ENCODE measurements at regions not wholly inside any gene's neighbourhood (a gene's known extent, or its start where the extent isn't known, plus 50 kb on each side); places are given as distances from the start of the nearest gene placed in this dataset.
"Not testable (repeated sequence)": the region's sequence is repeated elsewhere in the genome, so short reads cannot be mapped to it uniquely, and the experiment has no call there.

GRCh38 chr5:122656577-122656976 is 118.3 kb upstream of the SNX2 start:
- intact Hi-C loops (cut with DNase I) = no loop called here
- 92 to 100% methylated on average over 1 of the region's 1 CpG for WGBS, 2 donors
- Histone ChIP-seq H3K27me3 (no peaks in the 10 kb centered on the region), H3K4me3 (no peak overlapping the region), H3K9me3 (no peaks in the 10 kb centered on the region), H3K36me3 (no peaks in the 10 kb centered on the region), H3K27ac (no peak overlapping the region), H3K4me1 (peaks cover 0 to 5% (median 4%) of the 10 kb centered on the region in 3 donors)
- DNase-seq = no peak
- TF ChIP-seq CTCF (IDR thresholded peaks at IDR 0.05) = no peak
- TF ChIP-seq POLR2A (IDR thresholded peaks at IDR 0.05) = no peak

- Histone ChIP-seq H3K36me3 (no peaks in the 10 kb centered on the region), H3K27me3 (no peaks in the 10 kb centered on the region), H3K27ac (no peak overlapping the region), H3K9me3 (no peaks in the 10 kb centered on the region), H3K4me3 (no peak overlapping the region), H3K4me1 (no peaks in the 10 kb centered on the region)
- TF ChIP-seq CTCF (IDR thresholded peaks at IDR 0.05) (no peak), POLR2A (IDR thresholded peaks at IDR 0.05) (no peak)
- DNase-seq = no peak
- intact Hi-C loops (cut with DNase I) = no loop called here
- WGBS, 2 donors = 37 to 63% methylated on average over 1 of the region's 1 CpG
Observed at GRCh38 chr5:122661496-122662180, 113.2 kb upstream of the SNX2 start.

- Histone ChIP-seq H3K27ac (no peak overlapping the region), H3K36me3 (no peaks in the 10 kb centered on the region), H3K9me3 (no peaks in the 10 kb centered on the region), H3K4me3 (no peak overlapping the region), H3K4me1 (no peaks in the 10 kb centered on the region), H3K27me3 (no peaks in the 10 kb centered on the region)
- intact Hi-C loops (cut with DNase I) = no loop called here
- TF ChIP-seq POLR2A (IDR thresholded peaks at IDR 0.05) (no peak), CTCF (IDR thresholded peaks at IDR 0.05) (no peak)
- no peak for DNase-seq
Observed at GRCh38 chr5:122665051-122665450, 109.8 kb upstream of the SNX2 start.

GRCh38 chr5:122668552-122668951 is 106.3 kb upstream of the SNX2 start:
- H3K27ac ChIP-seq = no peak overlapping the region
- WGBS, 2 donors = 47 to 64% methylated on average over 2 of the region's 2 CpGs
- intact Hi-C loops (cut with DNase I) = no loop called here
- no peaks in the 10 kb centered on the region for H3K27me3 ChIP-seq
- H3K4me1 ChIP-seq = no peaks in the 10 kb centered on the region
- no peak overlapping the region for H3K4me3 ChIP-seq
- H3K36me3 ChIP-seq = no peaks in the 10 kb centered on the region
- no peak for DNase-seq
- H3K9me3 ChIP-seq = no peaks in the 10 kb centered on the region
- no peak for TF ChIP-seq CTCF (IDR thresholded peaks at IDR 0.05)
- TF ChIP-seq POLR2A (IDR thresholded peaks at IDR 0.05) = no peak

- H3K27me3 ChIP-seq; intact Hi-C loops (cut with DNase I); DNase-seq; H3K27ac ChIP-seq; H3K36me3 ChIP-seq; H3K9me3 ChIP-seq; H3K4me3 ChIP-seq; H3K4me1 ChIP-seq: not testable (repeated sequence)
- 31 to 95% methylated on average over 1 of the region's 1 CpG for WGBS, 2 donors
Observed at GRCh38 chr5:122669709-122670108, 105.2 kb upstream of the SNX2 start.

- DNase-seq = no peak
- Histone ChIP-seq H3K36me3 (no peaks in the 10 kb centered on the region), H3K4me1 (no peaks in the 10 kb centered on the region), H3K9me3 (no peaks in the 10 kb centered on the region), H3K27me3 (peaks cover 0 to 4% (median 0%) of the 10 kb centered on the region in 4 donors), H3K4me3 (no peak overlapping the region), H3K27ac (no peak overlapping the region)
- intact Hi-C loops (cut with DNase I) = no loop called here
- WGBS, 2 donors = 71 to 74% methylated on average over 3 of the region's 3 CpGs
- TF ChIP-seq CTCF (IDR thresholded peaks at IDR 0.05) (no peak), POLR2A (IDR thresholded peaks at IDR 0.05) (no peak)
Observed at GRCh38 chr5:122673343-122673742, 101.5 kb upstream of the SNX2 start.
